ENCODE measurements at regions not wholly inside any gene's neighbourhood (a gene's known extent, or its start where the extent isn't known, plus 50 kb on each side); places are given as distances from the start of the nearest gene placed in this dataset.
"Not testable (repeated sequence)": the region's sequence is repeated elsewhere in the genome, so short reads cannot be mapped to it uniquely, and the experiment has no call there.

GRCh38 chr18:46222710-46223360 lies 118.7 kb downstream of the HAUS1 start:
- 68% methylated on average over 8 of the region's 8 CpGs for WGBS (ENCODE audit: low lambda C conversion rate, missing lambda C conversion rate)
- H3K36me3 ChIP-seq (replicated peaks; ENCODE audit: insufficient read depth, low read depth): no peaks in the 10 kb centered on the region
- peaks cover 16% of the 10 kb centered on the region for H3K79me2 ChIP-seq

GRCh38 chr18:46224181-46224775 lies 120.1 kb downstream of the HAUS1 start:
- H3K4me3 ChIP-seq: no peak overlapping the region
- no peak overlapping the region for H2AFZ ChIP-seq
- H3K9me3 ChIP-seq (ENCODE audit: low read depth): no peaks in the 10 kb centered on the region
- no peaks in the 10 kb centered on the region for H3K36me3 ChIP-seq (replicated peaks; ENCODE audit: insufficient read depth, low read depth)
- WGBS (ENCODE audit: low lambda C conversion rate, missing lambda C conversion rate): 77% methylated on average over 2 of the region's 2 CpGs
- peaks cover 19% of the 10 kb centered on the region for H3K79me2 ChIP-seq
- H3K4me1 ChIP-seq (ENCODE audit: insufficient read depth): no peaks in the 10 kb centered on the region
- no peak for DNase-seq (ENCODE audit: low spot score)
- peaks cover 7% of the 10 kb centered on the region for H4K20me1 ChIP-seq (ENCODE audit: insufficient read depth, poor library complexity, severe bottlenecking)
- TF ChIP-seq CTCF (IDR thresholded peaks at IDR 0.05; ENCODE audit: poor library complexity) (no peak), EZH2phosphoT487 (IDR thresholded peaks at IDR 0.05; ENCODE audit: low read depth, severe bottlenecking, unreplicated experiment) (no peak), EZH2 (IDR thresholded peaks at IDR 0.05; ENCODE audit: borderline replicate concordance) (no peak)
- no peak overlapping the region for H3K4me2 ChIP-seq
- no peaks in the 10 kb centered on the region for H3K27me3 ChIP-seq
- H3K27ac ChIP-seq: no peak overlapping the region
- no peaks in the 10 kb centered on the region for H3K9me2 ChIP-seq (replicated peaks; ENCODE audit: insufficient read depth)

More at GRCh38 chr18:46222710-46223360, 118.7 kb downstream of the HAUS1 start:
- H3K27ac ChIP-seq: no peak overlapping the region
- H3K27me3 ChIP-seq: no peaks in the 10 kb centered on the region
- TF ChIP-seq CTCF (IDR thresholded peaks at IDR 0.05; ENCODE audit: poor library complexity) (no peak), EZH2phosphoT487 (IDR thresholded peaks at IDR 0.05; ENCODE audit: low read depth, severe bottlenecking, unreplicated experiment) (no peak), EZH2 (IDR thresholded peaks at IDR 0.05; ENCODE audit: borderline replicate concordance) (no peak)
- no peak overlapping the region for H3K4me3 ChIP-seq
- H3K9me3 ChIP-seq (ENCODE audit: low read depth): no peaks in the 10 kb centered on the region
- no peak for DNase-seq (ENCODE audit: low spot score)
- no peak overlapping the region for H2AFZ ChIP-seq
- no peak overlapping the region for H3K4me2 ChIP-seq
- H3K9me2 ChIP-seq (replicated peaks; ENCODE audit: insufficient read depth): no peaks in the 10 kb centered on the region
- H4K20me1 ChIP-seq (ENCODE audit: insufficient read depth, poor library complexity, severe bottlenecking): peaks cover 7% of the 10 kb centered on the region
- H3K4me1 ChIP-seq (ENCODE audit: insufficient read depth): no peaks in the 10 kb centered on the region

- H3K79me2 ChIP-seq: peaks cover 6% of the 10 kb centered on the region
- no peak overlapping the region for H3K4me2 ChIP-seq
- H4K20me1 ChIP-seq (ENCODE audit: insufficient read depth, poor library complexity, severe bottlenecking): peaks cover 7% of the 10 kb centered on the region
- H3K27ac ChIP-seq: no peak overlapping the region
- H3K36me3 ChIP-seq (replicated peaks; ENCODE audit: insufficient read depth, low read depth): no peaks in the 10 kb centered on the region
- no peak overlapping the region for H2AFZ ChIP-seq
- H3K9me3 ChIP-seq (ENCODE audit: low read depth): no peaks in the 10 kb centered on the region
- DNase-seq (ENCODE audit: low spot score): no peak
- TF ChIP-seq EZH2 (IDR thresholded peaks at IDR 0.05; ENCODE audit: borderline replicate concordance): no peak
- TF ChIP-seq EZH2phosphoT487 (IDR thresholded peaks at IDR 0.05; ENCODE audit: low read depth, severe bottlenecking, unreplicated experiment): no peak
- TF ChIP-seq CTCF (IDR thresholded peaks at IDR 0.05; ENCODE audit: poor library complexity): no peak
- H3K27me3 ChIP-seq: no peaks in the 10 kb centered on the region
- 90% methylated on average over 1 of the region's 1 CpG for WGBS (ENCODE audit: low lambda C conversion rate, missing lambda C conversion rate)
- H3K4me3 ChIP-seq: no peak overlapping the region
- H3K9me2 ChIP-seq (replicated peaks; ENCODE audit: insufficient read depth): no peaks in the 10 kb centered on the region
- no peaks in the 10 kb centered on the region for H3K4me1 ChIP-seq (ENCODE audit: insufficient read depth)
Observed at GRCh38 chr18:46226461-46226860, 122.3 kb downstream of the HAUS1 start.

- not testable (repeated sequence) for H2AFZ ChIP-seq; H3K9me3 ChIP-seq (ENCODE audit: low read depth); H3K27ac ChIP-seq; H3K4me2 ChIP-seq; H3K9me2 ChIP-seq (replicated peaks; ENCODE audit: insufficient read depth); H3K36me3 ChIP-seq (replicated peaks; ENCODE audit: insufficient read depth, low read depth); H4K20me1 ChIP-seq (ENCODE audit: insufficient read depth, poor library complexity, severe bottlenecking); H3K27me3 ChIP-seq; DNase-seq (ENCODE audit: low spot score); H3K4me1 ChIP-seq (ENCODE audit: insufficient read depth); H3K4me3 ChIP-seq
- peaks cover 10% of the 10 kb centered on the region for H3K79me2 ChIP-seq
- WGBS (ENCODE audit: low lambda C conversion rate, missing lambda C conversion rate): 92% methylated on average over 11 of the region's 11 CpGs
Observed at GRCh38 chr18:46229641-46230040, 125.5 kb downstream of the HAUS1 start.

Measured in hepatocyte (in vitro differentiated cells).